Spleen (tissue), 11 donors: ENCODE measurements at regions not wholly inside any gene's neighbourhood (a gene's known extent, or its start where the extent isn't known, plus 50 kb on each side); places are given as distances from the start of the nearest gene placed in this dataset.

Source experiments
- DNase-seq: peaks from one replicate; pipeline ENCODE4 v3.0.0-alpha.2; 2020
- H3K27ac ChIP-seq, 8 donors: fragments of 200-600 bp; sonication (generic) in 7 of 8; 1 replicate in 4 of 8; 2 replicates in 4 of 8; pipeline versions ENCODE4 v1.5.0 to v1.8.0; 2016 to 2021; ENCODE audit warnings: inconsistent platforms in 4 of 8, mild to moderate bottlenecking in 4 of 8, moderate library complexity in 1 of 8
- H3K27me3 ChIP-seq, 7 donors: fragments of 200-600 bp; sonication (generic) in 6 of 7; replicated peaks in 1 of 7; 1 replicate in 4 of 7; 2 replicates in 3 of 7; pipeline versions ENCODE4 v1.5.0 to v1.8.0; 2016 to 2021; ENCODE audit warnings: inconsistent platforms in 3 of 7, mild to moderate bottlenecking in 1 of 7
- H3K36me3 ChIP-seq, 6 donors: fragments of 200-600 bp; sonication (generic) in 5 of 6; 1 replicate in 4 of 6; 2 replicates in 2 of 6; pipeline versions ENCODE4 v1.5.0 to v1.8.0; 2016 to 2021; ENCODE audit warnings: inconsistent platforms in 2 of 6
- H3K4me1 ChIP-seq, 6 donors: fragments of 200-600 bp; sonication (generic) in 5 of 6; 1 replicate in 3 of 6; 2 replicates in 3 of 6; pipeline versions ENCODE4 v1.5.0 to v1.8.0; 2016 to 2021; ENCODE audit warnings: inconsistent platforms in 3 of 6
- H3K4me3 ChIP-seq, 8 donors: fragments of 200-600 bp; sonication (generic) in 7 of 8; 1 replicate in 4 of 8; 2 replicates in 4 of 8; pipeline versions ENCODE4 v1.5.0 to v1.8.0; 2016 to 2021; ENCODE audit warnings: inconsistent platforms in 4 of 8, mild to moderate bottlenecking in 4 of 8, moderate library complexity in 2 of 8
- H3K9me3 ChIP-seq, 8 donors: fragments of 200-600 bp; sonication (generic) in 7 of 8; 1 replicate in 4 of 8; 2 replicates in 4 of 8; pipeline versions ENCODE4 v1.5.0 to v1.8.0; 2016 to 2021; ENCODE audit warnings: inconsistent platforms in 4 of 8
- CTCF ChIP-seq, 11 experiments: fragments of 200-600 bp in 7 of 11; fragments of 450-650 bp in 4 of 11; sonication (generic) in 4 of 11; IDR thresholded peaks in 8 of 11; conservative IDR thresholded peaks in 3 of 11; 1 replicate in 7 of 11; 2 replicates in 4 of 11; pipeline versions ENCODE4 v1.4.0 to v1.8.0; 2016 to 2021; ENCODE audit warnings: antibody characterized with exemption in 11 of 11, inconsistent platforms in 4 of 11, mild to moderate bottlenecking in 1 of 11
- POLR2A ChIP-seq, 3 donors: fragments of 450-650 bp; IDR thresholded peaks; one replicate each; pipeline ENCODE4 v1.5.1; 2017; ENCODE audit warnings: antibody characterized with exemption in 3 of 3, mild to moderate bottlenecking in 1 of 3
- POLR2AphosphoS5 ChIP-seq, 3 donors: sonication (generic); formaldehyde crosslinking; IDR thresholded peaks; one replicate each; pipeline ENCODE4 v1.5.1; 2017; ENCODE audit warnings: antibody characterized with exemption in 3 of 3
- WGBS, 5 donors: extraction: QIAGEN DNeasy Blood & Tissue Kit in 3 of 5; methylation state at CpG; one replicate each; pipeline versions ENCODE4 v1.1.5 to v1.1.7; 2013 to 2018; 5-methylcytosine and 5-hydroxymethylcytosine counted together
- intact Hi-C: fragments of 100-400 bp; cut with DNase I; formaldehyde crosslinking; loops from one replicate; pipeline ENCODE4 v1.15.0; 2023; ENCODE audit warnings: low total_unique reads
- donor health status: healthy with polysubstance abuse.
- donor health status: DM: no; HTN: no; CAD: no; lungs with moderate emphysema.
- donor health status: DM: no; HTN: no; CAD: no.
- donor health status: Bipolar disorder and iron deficiency.
- donor health status: healthy.
- donor health status: DM: no; HTN: no; CAD: no.
- donor health status: DM: yes; HTN: yes; CAD: no.

- H3K4me3 ChIP-seq, result no peak overlapping the region
- intact Hi-C loops, result no loop called here
- no peaks in the 10 kb centered on the region for H3K4me1 ChIP-seq
- no peaks in the 10 kb centered on the region for H3K27me3 ChIP-seq
- no peaks in the 10 kb centered on the region for H3K9me3 ChIP-seq
- no peak overlapping the region for H3K27ac ChIP-seq
- H3K36me3 ChIP-seq, result no peaks in the 10 kb centered on the region
- WGBS, 5 donors, result 85 to 98% (median 87%) methylated on average over 2 of the region's 2 CpGs
- TF ChIP-seq POLR2A (IDR thresholded peaks at IDR 0.05), result no peak
- TF ChIP-seq CTCF (IDR thresholded peaks at IDR 0.05 in 8 of 11, conservative IDR thresholded peaks at IDR 0.05 in 3 of 11), result no peak
- TF ChIP-seq POLR2AphosphoS5 (IDR thresholded peaks at IDR 0.05), result no peak
- DNase-seq, result no peak
Measured at GRCh38 chr5:61783481-61783880, 451.4 kb downstream of the ZSWIM6 start.

- H3K27ac ChIP-seq, result no peak overlapping the region
- no peaks in the 10 kb centered on the region for H3K9me3 ChIP-seq
- H3K36me3 ChIP-seq, result no peaks in the 10 kb centered on the region
- intact Hi-C loops, result no loop called here
- H3K27me3 ChIP-seq, result no peaks in the 10 kb centered on the region
- DNase-seq, result no peak
- H3K4me3 ChIP-seq, result no peak overlapping the region
- TF ChIP-seq POLR2AphosphoS5 (IDR thresholded peaks at IDR 0.05) (no peak), CTCF (IDR thresholded peaks at IDR 0.05 in 8 of 11, conservative IDR thresholded peaks at IDR 0.05 in 3 of 11) (no peak), POLR2A (IDR thresholded peaks at IDR 0.05) (no peak)
- 85 to 89% (median 86%) methylated on average over 6 of the region's 6 CpGs for WGBS, 5 donors
- H3K4me1 ChIP-seq, result no peaks in the 10 kb centered on the region
Measured at GRCh38 chr5:61784341-61784740, 452.3 kb downstream of the ZSWIM6 start.

- Histone ChIP-seq H3K4me3 (no peak overlapping the region), H3K4me1 (no peaks in the 10 kb centered on the region), H3K27ac (no peak overlapping the region), H3K27me3 (no peaks in the 10 kb centered on the region), H3K36me3 (no peaks in the 10 kb centered on the region), H3K9me3 (no peaks in the 10 kb centered on the region)
- no peak for DNase-seq
- WGBS, 5 donors, result 67 to 83% (median 79%) methylated on average over 2 of the region's 2 CpGs
- intact Hi-C loops, result no loop called here
- TF ChIP-seq POLR2AphosphoS5 (IDR thresholded peaks at IDR 0.05) (no peak), POLR2A (IDR thresholded peaks at IDR 0.05) (no peak), CTCF (IDR thresholded peaks at IDR 0.05 in 8 of 11, conservative IDR thresholded peaks at IDR 0.05 in 3 of 11) (no peak)
Measured at GRCh38 chr5:61788548-61788947, 456.5 kb downstream of the ZSWIM6 start.

GRCh38 chr5:61790007-61790406 is 457.9 kb downstream of the ZSWIM6 start:
- intact Hi-C loops, result no loop called here
- no peak for DNase-seq

More at GRCh38 chr5:61790007-61790406, 457.9 kb downstream of the ZSWIM6 start:
- Histone ChIP-seq H3K36me3 (no peaks in the 10 kb centered on the region), H3K4me1 (no peaks in the 10 kb centered on the region), H3K9me3 (no peaks in the 10 kb centered on the region), H3K27ac (no peak overlapping the region), H3K27me3 (no peaks in the 10 kb centered on the region), H3K4me3 (no peak overlapping the region)
- TF ChIP-seq CTCF (IDR thresholded peaks at IDR 0.05 in 8 of 11, conservative IDR thresholded peaks at IDR 0.05 in 3 of 11) (no peak), POLR2A (IDR thresholded peaks at IDR 0.05) (no peak), POLR2AphosphoS5 (IDR thresholded peaks at IDR 0.05) (no peak)
